ENCODE measurements at regions not wholly inside any gene's neighbourhood (a gene's known extent, or its start where the extent isn't known, plus 50 kb on each side); places are given as distances from the start of the nearest gene placed in this dataset.

- no peak for DNase-seq (ENCODE audit: low read depth, low spot score)
These were observed 255.5 kb upstream of the SESN3 start for GRCh38 chr11:95486466-95486865.

DNA sequence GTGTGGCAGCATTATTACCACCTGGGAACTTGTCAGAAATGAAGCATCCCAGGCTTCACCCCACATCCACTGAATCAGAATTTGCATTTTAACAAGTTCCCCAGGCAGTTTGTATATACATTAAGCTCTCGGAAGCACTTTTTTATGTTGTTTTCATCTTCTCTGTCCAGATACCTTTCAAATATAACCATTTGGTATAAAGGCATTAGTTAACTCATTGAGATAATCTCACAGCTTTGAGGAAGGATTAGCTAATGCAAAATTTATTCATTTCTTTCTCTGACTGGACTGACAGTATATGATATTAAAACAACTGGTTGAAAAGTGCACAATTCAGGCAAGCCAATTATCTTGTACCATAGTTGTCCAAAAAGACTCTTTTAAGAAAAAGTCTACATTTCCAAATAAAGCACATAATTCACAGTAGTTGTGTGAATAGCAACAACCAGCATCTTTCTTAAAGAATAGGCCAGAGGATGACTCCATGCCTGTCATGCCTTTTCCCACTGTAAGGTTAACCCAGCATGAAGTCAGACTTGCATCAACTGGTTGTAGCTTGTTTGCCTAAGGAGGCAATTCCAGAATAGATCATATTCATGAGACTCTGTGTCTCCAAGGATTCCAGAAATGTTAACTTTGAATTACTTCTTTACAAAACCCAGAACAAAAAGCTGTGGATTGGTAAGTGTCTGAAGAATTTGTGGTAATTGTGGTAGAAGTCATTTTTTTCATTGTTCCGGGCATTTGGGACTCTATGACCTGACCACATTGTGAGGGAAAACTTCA, 254.3 kb upstream of the SESN3 start:
- no peak for DNase-seq (ENCODE audit: low read depth, low spot score)

DNA sequence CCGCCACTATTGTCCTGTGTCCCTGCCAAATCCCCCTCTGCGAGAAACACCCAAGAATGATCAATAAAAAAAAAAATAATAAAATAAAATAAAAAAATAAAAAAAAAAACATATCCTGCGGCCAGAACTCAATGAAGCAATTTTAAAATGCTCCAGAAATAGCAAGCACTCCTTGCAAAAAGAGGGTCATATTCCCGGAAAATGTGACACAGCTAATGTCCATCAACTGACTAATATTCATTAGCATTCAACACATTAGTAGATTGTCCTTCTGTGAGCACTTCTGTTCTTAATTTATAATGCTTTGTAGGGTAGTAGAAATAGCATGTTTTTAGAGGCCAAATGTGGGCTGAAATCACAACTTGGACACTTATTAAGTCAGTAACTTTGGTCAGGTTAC, 252.3 kb upstream of the SESN3 start:
- DNase-seq (ENCODE audit: low read depth, low spot score): no peak

DNA sequence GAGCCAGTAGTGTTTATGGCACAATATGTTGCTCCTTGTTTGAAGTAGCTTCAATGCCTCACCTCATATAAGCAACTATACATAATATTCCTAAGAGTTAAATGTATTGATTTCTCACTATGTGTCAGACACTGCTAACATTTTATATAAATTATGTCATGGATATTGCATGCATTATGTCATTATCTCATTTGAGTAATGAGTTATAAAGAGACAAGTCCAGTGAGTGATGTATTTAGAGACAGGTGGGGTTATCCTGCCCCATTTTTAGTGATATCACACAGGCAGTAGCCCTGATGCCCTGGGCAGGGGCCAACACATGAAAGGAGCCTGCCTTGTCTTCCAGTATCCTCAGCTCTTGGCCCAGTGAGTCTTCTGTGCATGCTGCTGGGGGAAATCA, 247.0 kb upstream of the SESN3 start:
- DNase-seq (ENCODE audit: low read depth, low spot score): no peak

DNA sequence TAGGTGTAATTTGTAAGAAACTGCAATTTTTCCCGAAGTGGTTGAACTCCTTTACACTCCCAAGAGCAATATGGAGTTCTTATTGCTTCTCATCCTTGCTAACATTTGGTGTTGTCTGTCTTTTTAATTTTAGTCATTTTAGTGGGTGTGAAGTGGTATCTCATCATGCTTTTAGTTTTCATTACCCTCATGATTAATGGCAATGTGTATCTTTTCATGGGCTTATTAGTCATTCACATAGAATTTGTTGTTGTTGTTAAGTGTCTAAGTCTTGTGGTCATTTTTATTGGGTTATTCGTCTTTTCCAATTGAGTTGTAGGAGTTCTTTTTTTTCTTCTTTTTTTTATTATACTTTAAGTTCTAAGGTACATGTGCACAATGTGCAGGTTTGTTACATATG, 238.3 kb upstream of the SESN3 start:
- no peak for DNase-seq (ENCODE audit: low read depth, low spot score)

GRCh38 chr11:95466416-95466815, 235.4 kb upstream of the SESN3 start:
- no peak for DNase-seq (ENCODE audit: low read depth, low spot score)

DNA sequence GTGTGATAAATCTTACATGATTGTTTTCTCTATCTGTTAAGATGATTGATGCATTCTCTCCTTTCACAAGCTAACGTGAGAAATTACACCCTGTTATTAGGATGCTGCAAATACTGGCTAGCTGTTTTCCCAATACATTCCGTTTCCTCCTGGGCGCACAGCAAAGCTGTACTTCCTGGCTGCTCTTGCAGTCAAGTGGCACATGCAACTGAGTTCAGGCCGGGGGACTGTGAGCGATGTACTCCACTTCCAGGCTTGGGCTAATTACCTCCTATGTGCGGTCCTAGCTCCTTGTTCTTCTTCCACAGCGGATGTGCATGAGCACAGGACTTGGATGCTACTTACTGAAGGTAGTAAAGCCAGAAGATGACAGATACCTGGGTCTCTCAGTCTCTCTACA, 234.9 kb upstream of the SESN3 start:
- DNase-seq (ENCODE audit: low read depth, low spot score): no peak

- no peak for DNase-seq (ENCODE audit: low read depth, low spot score)
These were observed 230.9 kb upstream of the SESN3 start for GRCh38 chr11:95461858-95462257.

- DNase-seq (ENCODE audit: low read depth, low spot score): no peak
These were observed 230.3 kb upstream of the SESN3 start for GRCh38 chr11:95461348-95461747.

DNA sequence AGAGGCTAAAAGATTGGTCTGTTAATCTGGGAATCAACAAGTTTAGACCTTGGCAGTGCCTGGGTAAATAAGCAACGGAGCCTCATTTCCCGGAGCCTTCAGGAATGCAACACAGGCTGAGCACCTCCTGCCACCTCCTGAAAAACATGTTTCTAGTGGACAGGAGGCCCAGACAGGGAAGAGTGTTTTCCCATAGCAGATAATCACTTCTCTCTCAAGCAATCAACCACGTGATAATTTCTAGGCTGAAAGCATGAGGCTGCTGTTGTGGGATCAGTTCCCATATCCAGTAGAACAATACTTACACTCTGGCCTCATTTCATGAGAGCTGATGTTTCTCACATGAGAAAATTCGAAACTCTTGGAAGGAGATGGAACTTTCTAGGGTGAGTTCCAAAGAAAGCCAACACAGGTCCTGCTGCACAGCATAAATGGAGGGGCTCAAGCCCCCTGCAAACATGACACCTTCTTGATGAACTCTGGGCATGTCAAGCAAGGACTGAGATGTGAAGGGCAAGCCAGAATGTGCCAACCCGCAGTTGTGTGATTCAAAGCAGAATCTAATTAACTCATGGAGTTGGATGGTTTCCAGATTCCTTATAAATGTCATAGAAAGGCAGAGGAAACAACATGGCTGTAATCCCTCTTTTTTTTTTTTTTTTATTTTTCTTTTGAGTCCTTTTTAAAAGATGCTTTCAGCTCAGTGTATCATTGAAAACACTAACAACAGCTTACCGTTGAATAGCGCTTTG, 228.5 kb upstream of the SESN3 start:
- no peak for DNase-seq (ENCODE audit: low read depth, low spot score)

GRCh38 chr11:95456714-95457491, 225.9 kb upstream of the SESN3 start:
- no peak for DNase-seq (ENCODE audit: low read depth, low spot score)

DNA sequence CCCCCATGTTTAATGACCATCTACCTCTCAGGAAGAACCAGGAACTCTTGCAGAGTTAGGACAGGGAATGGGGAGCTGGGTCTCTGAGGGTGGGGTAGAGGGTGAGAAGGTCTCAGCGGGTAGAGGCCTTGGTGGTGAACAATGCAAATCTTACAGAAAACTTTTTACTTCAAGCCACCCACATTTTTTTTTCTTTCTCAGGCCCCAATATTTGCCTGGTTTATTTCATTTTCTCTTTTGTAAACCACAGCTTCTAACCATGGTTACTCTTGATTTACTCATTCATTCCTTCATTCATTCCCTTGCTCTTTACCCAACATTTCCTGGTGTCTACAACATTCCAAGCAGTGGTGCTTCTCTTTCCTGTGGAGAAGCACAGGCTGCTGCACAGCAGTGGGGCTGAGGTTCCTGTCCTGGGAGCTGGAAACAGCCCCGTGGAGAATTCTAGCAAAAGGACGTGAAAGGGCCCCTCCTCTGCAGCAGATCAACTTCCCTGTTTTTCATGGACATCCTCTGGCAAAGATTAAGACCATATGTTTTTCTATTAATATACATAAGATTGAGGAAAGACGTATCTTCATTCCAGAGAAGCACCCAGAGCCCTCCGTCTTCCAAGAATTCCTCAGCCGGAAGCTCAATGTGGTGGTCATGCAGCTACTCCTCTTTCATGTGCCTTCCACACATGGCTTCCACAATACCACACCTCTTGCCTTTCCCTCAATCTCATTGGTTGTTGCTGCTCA, 224.4 kb upstream of the SESN3 start:
- DNase-seq (ENCODE audit: low read depth, low spot score): no peak

- DNase-seq (ENCODE audit: low read depth, low spot score): peak; percentile 53
These were observed 222.7 kb upstream of the SESN3 start for GRCh38 chr11:95453616-95454171.

DNA sequence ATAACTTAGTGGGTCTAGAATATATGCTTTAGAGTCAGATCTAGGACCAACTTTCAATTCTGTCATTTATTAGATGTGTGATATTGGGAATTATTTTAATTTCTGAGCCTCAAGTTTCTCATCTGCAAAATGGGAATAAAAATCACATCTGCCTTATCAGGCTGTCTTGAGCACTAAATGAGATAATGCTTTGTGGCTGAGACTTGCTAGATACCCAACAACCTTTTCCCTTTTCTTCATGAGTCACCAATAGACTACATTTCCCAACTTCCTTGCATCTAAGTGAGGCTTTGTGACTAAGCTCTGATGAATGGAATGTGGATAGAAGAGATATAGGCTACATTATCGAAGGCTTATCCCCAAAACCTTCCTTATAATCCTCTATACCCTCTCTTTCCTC, 220.7 kb upstream of the SESN3 start:
- no peak for DNase-seq (ENCODE audit: low read depth, low spot score)

- DNase-seq (ENCODE audit: low read depth, low spot score): no peak
These were observed 220.3 kb upstream of the SESN3 start for GRCh38 chr11:95451261-95451660.

DNA sequence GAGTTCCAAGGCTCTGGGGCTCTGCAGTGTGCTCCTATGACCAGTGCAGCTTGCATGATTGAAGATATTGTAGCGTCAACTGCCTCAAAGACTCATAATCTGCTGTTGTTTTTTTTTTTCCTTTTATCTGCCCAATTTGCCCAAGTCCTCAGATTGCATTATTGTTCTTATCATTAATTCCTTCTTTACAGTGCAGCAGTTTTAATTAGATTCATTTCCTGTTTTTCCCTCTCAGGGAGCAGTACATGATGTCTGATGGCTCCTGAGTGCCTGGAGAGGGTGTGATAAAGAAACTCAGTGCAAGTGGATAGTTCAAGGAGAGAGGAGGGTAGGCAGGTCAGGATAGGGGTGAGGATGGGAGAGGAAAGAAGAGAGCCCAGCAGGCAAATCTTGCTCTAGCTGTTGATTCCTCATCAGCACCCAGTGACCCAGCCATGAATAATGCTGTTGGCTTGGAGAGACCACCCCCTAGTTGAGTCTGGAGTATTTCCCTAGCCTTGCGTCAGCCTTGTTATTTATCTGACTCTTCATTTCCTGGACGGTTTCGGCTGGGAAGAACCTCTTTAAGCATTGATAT, 219.6 kb upstream of the SESN3 start:
- DNase-seq (ENCODE audit: low read depth, low spot score): no peak

DNA sequence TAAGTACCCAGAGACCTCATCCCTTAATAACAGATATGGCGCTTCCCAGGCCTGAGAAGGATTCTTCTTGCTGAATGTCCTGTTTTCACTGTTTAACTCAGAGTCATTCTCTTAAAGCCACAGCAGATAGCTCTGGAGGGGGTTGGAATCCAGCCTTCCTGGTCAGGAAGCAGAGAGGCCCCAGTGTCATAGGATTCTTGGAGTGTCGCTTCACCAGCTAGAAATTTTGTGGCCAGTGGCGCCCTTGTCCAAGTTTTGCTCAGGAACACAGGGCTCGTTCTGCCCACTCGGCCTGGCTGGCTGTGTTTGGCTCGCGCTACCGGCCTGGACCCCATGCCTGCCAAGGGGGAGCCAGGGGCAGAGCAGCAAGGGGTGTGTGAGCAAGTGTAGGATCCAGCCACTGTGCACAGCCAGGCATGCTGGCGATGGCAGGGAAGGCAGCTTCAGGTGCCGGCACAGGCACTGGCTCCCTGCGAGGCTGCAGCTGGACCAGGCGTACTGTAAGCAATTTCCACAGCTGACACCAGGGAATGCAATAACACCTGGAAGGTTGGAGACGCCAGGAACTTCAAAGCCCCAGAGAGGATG, 214.8 kb upstream of the SESN3 start:
- no peak for DNase-seq (ENCODE audit: low read depth, low spot score)

GRCh38 chr11:95444309-95445241, 213.6 kb upstream of the SESN3 start:
- no peak for DNase-seq (ENCODE audit: low read depth, low spot score)

GRCh38 chr11:95443386-95443785, 212.4 kb upstream of the SESN3 start:
- no peak for DNase-seq (ENCODE audit: low read depth, low spot score)
